HG02623 (cell line): ENCODE measurements at regions not wholly inside any gene's neighbourhood (a gene's known extent, or its start where the extent isn't known, plus 50 kb on each side); places are given as distances from the start of the nearest gene placed in this dataset.

ENCODE experiments used
- ATAC-seq: cut with Tn5 transposase; IDR thresholded peaks from one replicate; pipeline ENCODE4 v1.9.1; 2021; ENCODE audit warnings: moderate library complexity; ENCODE audit not compliant: unreplicated experiment

GRCh38 chr1:220367833-220368232 is 95.6 kb upstream of the RAB3GAP2 start:
- no peak for ATAC-seq

GRCh38 chr1:220366269-220366668 is 94.0 kb upstream of the RAB3GAP2 start:
- no peak for ATAC-seq

GRCh38 chr1:220363196-220363837 is 91.1 kb upstream of the RAB3GAP2 start:
- ATAC-seq = no peak

- ATAC-seq = no peak
These were observed 85.0 kb upstream of the RAB3GAP2 start for GRCh38 chr1:220356981-220357850.

GRCh38 chr1:220353229-220354012 is 81.2 kb upstream of the RAB3GAP2 start:
- no peak for ATAC-seq

- ATAC-seq = no peak
These were observed 76.0 kb upstream of the RAB3GAP2 start for GRCh38 chr1:220348211-220348610.

GRCh38 chr1:220347654-220348175 is 75.5 kb upstream of the RAB3GAP2 start:
- no peak for ATAC-seq

- ATAC-seq = peak; percentile 76
These were observed 72.5 kb upstream of the RAB3GAP2 start for GRCh38 chr1:220344745-220345144.

- no peak for ATAC-seq
These were observed 70.6 kb upstream of the RAB3GAP2 start for GRCh38 chr1:220342853-220343252.

GRCh38 chr1:220341126-220341525 is 68.9 kb upstream of the RAB3GAP2 start:
- ATAC-seq = no peak

GRCh38 chr1:220339581-220339980 is 67.3 kb upstream of the RAB3GAP2 start:
- no peak for ATAC-seq

- no peak for ATAC-seq
These were observed 66.5 kb upstream of the RAB3GAP2 start for GRCh38 chr1:220338759-220339158.

- no peak for ATAC-seq
These were observed 64.3 kb upstream of the RAB3GAP2 start for GRCh38 chr1:220336391-220337031.

GRCh38 chr1:220335668-220336067 is 63.4 kb upstream of the RAB3GAP2 start:
- no peak for ATAC-seq

- no peak for ATAC-seq
These were observed 59.1 kb upstream of the RAB3GAP2 start for GRCh38 chr1:220331318-220331717.

- ATAC-seq = no peak
These were observed 58.0 kb upstream of the RAB3GAP2 start for GRCh38 chr1:220330265-220330664.

GRCh38 chr1:220327106-220327505 is 54.9 kb upstream of the RAB3GAP2 start:
- ATAC-seq = no peak

GRCh38 chr1:220326578-220326977 is 54.3 kb upstream of the RAB3GAP2 start:
- no peak for ATAC-seq

GRCh38 chr1:220325306-220325995 is 53.2 kb upstream of the RAB3GAP2 start:
- no peak for ATAC-seq

- no peak for ATAC-seq
These were observed 51.5 kb upstream of the RAB3GAP2 start for GRCh38 chr1:220323717-220324116.
